HG02759 (cell line): ENCODE measurements at regions not wholly inside any gene's neighbourhood (a gene's known extent, or its start where the extent isn't known, plus 50 kb on each side); places are given as distances from the start of the nearest gene placed in this dataset.

Experiments used
- ATAC-seq: cut with Tn5 transposase; IDR thresholded peaks from one replicate; pipeline ENCODE4 v1.9.1; 2021; ENCODE audit warnings: mild to moderate bottlenecking, moderate library complexity; ENCODE audit not compliant: unreplicated experiment

- ATAC-seq = no peak
Measured at GRCh38 chr12:125303337-125303736, 238.1 kb downstream of the AACS start.

- ATAC-seq = no peak
Measured at GRCh38 chr12:125304029-125304428, 238.8 kb downstream of the AACS start.

GRCh38 chr12:125305231-125305630 lies 240.0 kb downstream of the AACS start:
- no peak for ATAC-seq

GRCh38 chr12:125310461-125310860 lies 245.2 kb downstream of the AACS start:
- ATAC-seq = no peak

- ATAC-seq = no peak
Measured at GRCh38 chr12:125311050-125311449, 245.8 kb downstream of the AACS start.

- ATAC-seq = no peak
Measured at GRCh38 chr12:125312471-125312870, 247.2 kb downstream of the AACS start.

GRCh38 chr12:125314051-125314755 lies 249.0 kb downstream of the AACS start:
- ATAC-seq = no peak

- ATAC-seq = no peak
Measured at GRCh38 chr12:125315771-125316170, 250.5 kb downstream of the AACS start.

- no peak for ATAC-seq
Measured at GRCh38 chr12:125320177-125320576, 254.9 kb downstream of the AACS start.

- ATAC-seq = no peak
Measured at GRCh38 chr12:125324861-125325490, 259.7 kb downstream of the AACS start.

GRCh38 chr12:125329239-125330102 lies 264.2 kb downstream of the AACS start:
- no peak for ATAC-seq

GRCh38 chr12:125330645-125331341 lies 265.6 kb downstream of the AACS start:
- ATAC-seq = peak; percentile 91

- peak; percentile 15 for ATAC-seq
Measured at GRCh38 chr12:125331342-125332052, 266.3 kb downstream of the AACS start.

GRCh38 chr12:125332900-125333299 lies 267.7 kb downstream of the AACS start:
- no peak for ATAC-seq

GRCh38 chr12:125336246-125336645 lies 271.0 kb downstream of the AACS start:
- ATAC-seq = no peak

- no peak for ATAC-seq
Measured at GRCh38 chr12:125340791-125341190, 275.6 kb downstream of the AACS start.

- no peak for ATAC-seq
Measured at GRCh38 chr12:125341422-125341821, 276.2 kb downstream of the AACS start.

- ATAC-seq = no peak
Measured at GRCh38 chr12:125343649-125344048, 278.4 kb downstream of the AACS start.

- ATAC-seq = no peak
Measured at GRCh38 chr12:125346362-125346761, 281.1 kb downstream of the AACS start.

- ATAC-seq = no peak
Measured at GRCh38 chr12:125351788-125352187, 286.6 kb downstream of the AACS start.
